ENCODE measurements at regions not wholly inside any gene's neighbourhood (a gene's known extent, or its start where the extent isn't known, plus 50 kb on each side); places are given as distances from the start of the nearest gene placed in this dataset.
A peak's percentile ranks its signal among the peaks of the same experiment; 100 is the strongest.

DNA sequence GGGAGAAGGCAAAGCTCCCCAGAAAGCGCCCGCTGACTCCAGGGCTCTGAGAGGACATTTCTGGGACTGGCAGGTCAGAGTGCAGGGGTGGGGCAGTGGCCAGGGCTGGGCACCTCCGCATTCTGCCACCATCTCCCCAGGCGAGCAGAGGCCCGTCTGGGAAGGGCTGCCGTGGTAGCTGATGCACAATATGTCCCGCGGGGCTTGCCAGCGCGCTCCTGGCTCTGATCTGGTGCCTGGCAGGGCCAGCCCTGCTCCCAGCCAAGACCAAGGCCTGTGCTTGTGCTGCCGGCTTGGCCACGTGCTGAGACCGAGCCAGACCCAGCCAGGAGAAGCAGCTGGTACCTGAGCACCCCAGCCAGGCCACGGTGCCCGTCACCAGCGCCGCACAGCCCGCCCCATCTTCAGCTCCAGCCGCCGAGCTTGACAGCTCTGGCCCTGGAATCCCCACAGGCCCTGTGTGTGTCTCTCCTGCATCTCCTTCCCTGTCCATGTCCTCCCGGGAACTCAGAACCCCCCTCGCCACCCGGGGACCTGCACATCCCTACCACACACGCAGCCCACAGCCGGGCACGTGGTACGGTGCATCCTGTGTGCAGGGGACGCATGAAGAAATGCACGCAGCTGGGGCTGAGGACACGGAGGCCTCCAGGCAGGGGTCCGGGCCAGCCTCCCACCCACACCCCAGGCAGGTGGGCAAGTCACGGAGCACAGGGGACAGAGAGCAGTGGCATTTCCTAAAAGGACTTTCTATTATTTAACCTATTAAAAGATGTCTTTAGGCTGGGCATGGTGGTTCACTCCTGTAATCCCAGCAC lies 68.6 kb upstream of the C14orf180 start:
- Mint-ChIP-seq H3K36me3 (no peaks in the 10 kb centered on the region), H3K27me3 (ENCODE audit: low read depth in 3 of 3) (peaks cover under 1 to 7% (median 4%) of the 10 kb centered on the region in 3 donors), H3K4me3 (no peak overlapping the region), H3K27ac (peak overlapping the region in 1 of 7 donors; percentile 49), H3K4me1 (no peaks in the 10 kb centered on the region), H3K9me3 (peaks cover 0 to 2% (median 0%) of the 10 kb centered on the region in 7 donors)
- intact Hi-C loops (cut with micrococcal nuclease): no loop called here
- WGBS (ENCODE audit: insufficient coverage): 91% methylated on average over 26 of the region's 32 CpGs
- Histone ChIP-seq H3K4me1 (ENCODE audit: control insufficient read depth in 1 of 2, insufficient read depth in 2 of 2, low read length in 2 of 2) (no peaks in the 10 kb centered on the region), H3K27ac (ENCODE audit: low read depth in 1 of 2, low read length in 2 of 2) (no peak overlapping the region), H3K4me2 (replicated peaks; ENCODE audit: extremely low read depth, low read length, poor library complexity, severe bottlenecking) (no peak overlapping the region), H3K27me3 (ENCODE audit: control insufficient read depth in 2 of 2, insufficient read depth in 2 of 2, low read length in 2 of 2) (no peaks in the 10 kb centered on the region), H3K36me3 (replicated peaks in 1 of 2; ENCODE audit: control insufficient read depth in 1 of 2, insufficient read depth in 2 of 2, low read length in 2 of 2) (no peaks in the 10 kb centered on the region), H3K9me3 (replicated peaks in 1 of 2; ENCODE audit: control insufficient read depth in 1 of 2, insufficient read depth in 1 of 2, low read length in 2 of 2) (no peaks in the 10 kb centered on the region), H4K20me1 (ENCODE audit: insufficient read depth, low read length) (no peaks in the 10 kb centered on the region), H3K9ac (ENCODE audit: insufficient read depth, low read length, poor library complexity, severe bottlenecking) (no peak overlapping the region), H3K79me2 (ENCODE audit: insufficient read depth, low read length) (no peaks in the 10 kb centered on the region), H2AFZ (ENCODE audit: insufficient read depth, low read depth, low read length, poor library complexity, severe bottlenecking) (no peak overlapping the region), H3K4me3 (replicated peaks in 1 of 3; ENCODE audit: low read depth in 2 of 3, low read length in 3 of 3) (no peak overlapping the region)
- TF ChIP-seq, protein P1, sequence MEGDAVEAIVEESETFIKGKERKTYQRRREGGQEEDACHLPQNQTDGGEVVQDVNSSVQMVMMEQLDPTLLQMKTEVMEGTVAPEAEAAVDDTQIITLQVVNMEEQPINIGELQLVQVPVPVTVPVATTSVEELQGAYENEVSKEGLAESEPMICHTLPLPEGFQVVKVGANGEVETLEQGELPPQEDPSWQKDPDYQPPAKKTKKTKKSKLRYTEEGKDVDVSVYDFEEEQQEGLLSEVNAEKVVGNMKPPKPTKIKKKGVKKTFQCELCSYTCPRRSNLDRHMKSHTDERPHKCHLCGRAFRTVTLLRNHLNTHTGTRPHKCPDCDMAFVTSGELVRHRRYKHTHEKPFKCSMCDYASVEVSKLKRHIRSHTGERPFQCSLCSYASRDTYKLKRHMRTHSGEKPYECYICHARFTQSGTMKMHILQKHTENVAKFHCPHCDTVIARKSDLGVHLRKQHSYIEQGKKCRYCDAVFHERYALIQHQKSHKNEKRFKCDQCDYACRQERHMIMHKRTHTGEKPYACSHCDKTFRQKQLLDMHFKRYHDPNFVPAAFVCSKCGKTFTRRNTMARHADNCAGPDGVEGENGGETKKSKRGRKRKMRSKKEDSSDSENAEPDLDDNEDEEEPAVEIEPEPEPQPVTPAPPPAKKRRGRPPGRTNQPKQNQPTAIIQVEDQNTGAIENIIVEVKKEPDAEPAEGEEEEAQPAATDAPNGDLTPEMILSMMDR (IDR thresholded peaks at IDR 0.05): no peak
- DNase-seq: no peak

DNA sequence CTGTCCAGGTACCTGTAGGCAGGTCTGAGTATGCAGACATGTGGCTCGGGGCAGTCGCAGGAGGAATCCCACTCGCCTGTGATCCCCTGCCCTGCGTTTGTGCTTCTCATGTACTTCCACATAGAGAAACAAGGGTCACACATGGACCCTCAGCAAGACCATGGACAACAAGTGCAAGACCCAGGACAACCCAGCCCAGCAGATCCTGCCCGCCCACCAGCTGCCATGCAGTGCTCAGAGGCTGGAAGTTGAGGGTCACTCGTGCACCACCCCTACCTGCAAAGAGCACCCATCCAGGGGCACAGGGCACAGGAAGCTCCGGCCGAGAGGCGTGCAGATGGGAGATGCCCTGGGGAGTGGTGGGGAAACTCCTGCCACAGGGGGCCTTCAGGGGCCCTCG lies 67.5 kb upstream of the C14orf180 start:
- Histone ChIP-seq H3K4me1 (ENCODE audit: control insufficient read depth in 1 of 2, insufficient read depth in 2 of 2, low read length in 2 of 2) (no peaks in the 10 kb centered on the region), H3K79me2 (ENCODE audit: insufficient read depth, low read length) (no peaks in the 10 kb centered on the region), H3K9me3 (replicated peaks in 1 of 2; ENCODE audit: control insufficient read depth in 1 of 2, insufficient read depth in 1 of 2, low read length in 2 of 2) (no peaks in the 10 kb centered on the region), H3K4me2 (replicated peaks; ENCODE audit: extremely low read depth, low read length, poor library complexity, severe bottlenecking) (no peak overlapping the region), H4K20me1 (ENCODE audit: insufficient read depth, low read length) (no peaks in the 10 kb centered on the region), H3K27ac (ENCODE audit: low read depth in 1 of 2, low read length in 2 of 2) (no peak overlapping the region), H3K4me3 (replicated peaks in 1 of 3; ENCODE audit: low read depth in 2 of 3, low read length in 3 of 3) (no peak overlapping the region), H2AFZ (ENCODE audit: insufficient read depth, low read depth, low read length, poor library complexity, severe bottlenecking) (no peak overlapping the region), H3K9ac (ENCODE audit: insufficient read depth, low read length, poor library complexity, severe bottlenecking) (no peak overlapping the region), H3K36me3 (replicated peaks in 1 of 2; ENCODE audit: control insufficient read depth in 1 of 2, insufficient read depth in 2 of 2, low read length in 2 of 2) (no peaks in the 10 kb centered on the region), H3K27me3 (ENCODE audit: control insufficient read depth in 2 of 2, insufficient read depth in 2 of 2, low read length in 2 of 2) (no peaks in the 10 kb centered on the region)
- H3K4me1 Mint-ChIP-seq: no peaks in the 10 kb centered on the region
- H3K9me3 Mint-ChIP-seq: peaks cover 0 to 5% (median 0%) of the 10 kb centered on the region in 7 donors
- TF ChIP-seq, protein P1 (IDR thresholded peaks at IDR 0.05): no peak
- whole genome bisulfite sequencing (ENCODE audit: insufficient coverage): 89% methylated on average over 10 of the region's 10 CpGs
- peak overlapping the region in 1 of 7 donors; percentile 5 for H3K27ac Mint-ChIP-seq
- no peak for DNase-seq
- H3K27me3 Mint-ChIP-seq (ENCODE audit: low read depth in 3 of 3): peaks cover 3 to 4% (median 4%) of the 10 kb centered on the region in 3 donors
- H3K36me3 Mint-ChIP-seq: no peaks in the 10 kb centered on the region
- intact Hi-C loops (cut with micrococcal nuclease): no loop called here
- H3K4me3 Mint-ChIP-seq: no peak overlapping the region

Data from CD14-positive monocyte (primary cell).